ENCODE measurements at regions not wholly inside any gene's neighbourhood (a gene's known extent, or its start where the extent isn't known, plus 50 kb on each side); places are given as distances from the start of the nearest gene placed in this dataset.
"Not testable (repeated sequence)": the region's sequence is repeated elsewhere in the genome, so short reads cannot be mapped to it uniquely, and the experiment has no call there.

- POLR2A ChIA-PET, result no interaction called here
- Mint-ChIP-seq H3K36me3 (ENCODE audit: low read depth) (no peaks in the 10 kb centered on the region), H3K27me3 (peaks cover 45% of the 10 kb centered on the region), H3K4me3 (no peak overlapping the region), H3K27ac (no peak overlapping the region), H3K4me1 (peaks cover 1% of the 10 kb centered on the region), H3K9me3 (no peaks in the 10 kb centered on the region)
- CTCF ChIA-PET, result no interaction called here
- no peak for DNase-seq
Observed at GRCh38 chr4:141331534-141332358, 111.1 kb downstream of the ZNF330 start.

DNA sequence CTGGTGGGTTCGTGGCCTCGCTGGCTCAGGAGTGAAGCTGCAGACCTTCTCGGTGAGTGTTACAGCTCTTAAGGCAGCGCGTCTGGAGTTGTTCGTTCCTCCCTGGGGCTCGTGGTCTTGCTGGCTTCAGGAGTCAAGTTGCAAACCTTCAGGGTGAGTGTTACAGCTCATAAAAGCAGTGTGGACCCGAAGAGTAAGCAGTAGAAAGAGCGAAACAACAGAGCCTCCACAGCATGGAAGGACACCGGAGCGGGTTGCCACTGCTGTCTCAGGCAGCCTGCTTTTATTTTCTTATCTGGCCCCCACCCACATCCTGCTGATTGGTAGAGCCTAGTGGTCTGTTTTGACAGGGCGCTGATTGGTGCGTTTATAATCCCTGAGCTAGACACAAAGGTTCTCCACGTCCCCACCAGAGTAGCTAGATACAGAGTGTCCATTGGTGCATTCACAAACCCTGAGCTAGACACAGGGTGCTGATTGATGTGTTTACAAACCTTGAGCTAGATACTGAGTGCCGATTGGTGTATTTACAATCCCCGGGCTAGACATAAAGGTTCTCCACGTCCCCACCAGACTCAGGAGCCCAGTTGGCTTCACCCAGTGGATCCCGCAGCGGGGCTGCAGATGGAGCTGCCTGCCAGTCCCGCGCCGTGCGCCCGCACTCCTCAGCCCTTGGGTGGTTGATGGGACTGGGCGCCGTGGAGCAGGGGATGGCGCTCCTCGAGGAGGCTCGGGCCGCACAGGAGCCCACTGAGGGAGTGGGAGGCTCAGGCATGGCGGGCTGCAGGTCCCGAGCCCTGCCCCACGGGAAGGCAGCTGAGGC is 111.9 kb downstream of the ZNF330 start:
- H3K27me3 Mint-ChIP-seq, result peaks cover 46% of the 10 kb centered on the region
- H3K4me3 Mint-ChIP-seq; H3K27ac Mint-ChIP-seq; DNase-seq; H3K4me1 Mint-ChIP-seq; POLR2A ChIA-PET; H3K9me3 Mint-ChIP-seq; CTCF ChIA-PET; H3K36me3 Mint-ChIP-seq (ENCODE audit: low read depth): not testable (repeated sequence)

DNA sequence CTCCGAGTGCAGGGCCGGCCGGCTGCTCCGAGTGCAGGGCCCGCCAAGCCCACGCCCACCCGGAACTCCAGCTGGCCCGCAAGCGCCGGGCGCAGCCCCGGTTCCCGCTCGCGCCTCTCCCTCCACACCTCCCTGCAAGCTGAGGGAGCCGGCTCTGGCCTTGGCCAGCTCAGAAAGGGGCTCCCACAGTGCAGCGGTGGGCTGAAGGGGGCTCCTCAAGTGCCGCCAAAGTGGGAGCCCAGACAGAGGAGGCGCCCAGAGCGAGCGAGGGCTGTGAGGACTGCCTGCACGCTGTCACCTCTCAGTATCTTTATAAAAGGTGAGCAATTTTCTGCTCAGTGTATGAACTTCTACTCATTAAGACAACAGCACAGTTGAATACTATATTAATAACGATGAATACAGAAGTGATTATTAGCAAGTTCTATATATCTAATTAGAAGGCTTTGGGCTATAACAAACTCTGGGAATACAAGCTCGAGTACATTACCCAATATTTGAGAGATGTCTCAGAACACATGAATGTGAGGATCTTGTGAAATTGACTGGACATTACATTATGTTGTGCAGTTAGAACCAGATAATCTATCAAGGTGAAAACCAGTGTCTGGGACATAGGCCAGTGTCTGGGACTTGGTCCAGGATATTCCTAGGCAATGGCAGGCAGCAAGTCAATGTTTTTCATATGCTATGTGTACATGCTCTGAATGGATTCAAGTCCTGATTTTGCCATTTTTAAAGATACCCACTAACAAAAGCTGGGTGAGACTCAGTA is 112.9 kb downstream of the ZNF330 start:
- H3K9me3 Mint-ChIP-seq; H3K36me3 Mint-ChIP-seq (ENCODE audit: low read depth); H3K27ac Mint-ChIP-seq; POLR2A ChIA-PET; H3K4me3 Mint-ChIP-seq; H3K4me1 Mint-ChIP-seq; DNase-seq; CTCF ChIA-PET: not testable (repeated sequence)
- peaks cover 46% of the 10 kb centered on the region for H3K27me3 Mint-ChIP-seq

DNA sequence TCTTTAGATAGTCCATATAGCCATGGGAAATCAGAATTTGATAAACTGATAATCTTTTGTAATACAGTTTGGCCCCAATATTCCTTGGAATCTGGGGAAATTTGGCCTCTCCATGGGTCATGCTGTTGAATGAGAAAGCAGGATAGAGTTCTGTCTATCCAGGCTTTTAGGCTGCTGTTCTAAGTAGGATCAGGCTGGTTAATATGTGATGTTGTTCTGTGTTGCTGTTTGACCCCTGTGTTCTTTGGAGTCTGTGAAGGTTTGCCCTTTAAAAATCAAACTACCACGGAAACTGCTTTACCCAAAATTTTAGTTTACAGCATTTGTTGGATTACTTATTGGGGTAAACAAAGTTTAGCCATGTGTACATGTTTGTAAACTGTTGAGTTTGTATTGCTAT is 114.5 kb downstream of the ZNF330 start:
- Mint-ChIP-seq H3K4me3 (no peak overlapping the region), H3K36me3 (ENCODE audit: low read depth) (no peaks in the 10 kb centered on the region), H3K4me1 (peaks cover 1% of the 10 kb centered on the region), H3K27me3 (peaks cover 44% of the 10 kb centered on the region), H3K9me3 (no peaks in the 10 kb centered on the region), H3K27ac (no peak overlapping the region)
- DNase-seq, result no peak
- CTCF ChIA-PET, result interaction anchor here (0.9 to 1.2 kb wide), 2 partner anchors 11 to 132 kb away, joined by 3 read pairs; no protein-coding TSS in a partner anchor
- POLR2A ChIA-PET, result no interaction called here

DNA sequence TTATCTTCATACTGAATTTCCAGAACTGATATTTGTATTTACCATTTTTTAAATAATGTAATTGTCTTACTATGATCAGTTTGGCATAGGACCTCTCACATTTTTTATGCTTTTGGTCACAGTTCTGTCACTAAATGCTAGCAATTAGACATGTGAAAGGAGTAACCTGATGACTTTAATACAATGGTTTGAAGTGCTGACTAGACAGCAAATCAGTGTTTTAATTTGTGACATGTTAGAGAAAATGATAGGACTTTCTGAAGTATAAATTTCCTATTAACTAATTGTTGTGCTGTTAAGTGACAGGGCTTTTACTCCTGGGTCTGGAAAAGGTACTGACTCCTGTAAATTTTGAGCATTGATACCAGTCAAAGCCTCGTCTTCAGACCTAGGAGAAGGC is 117.5 kb downstream of the ZNF330 start:
- POLR2A ChIA-PET, result no interaction called here
- H3K4me3 Mint-ChIP-seq, result no peak overlapping the region
- H3K4me1 Mint-ChIP-seq, result no peaks in the 10 kb centered on the region
- H3K27me3 Mint-ChIP-seq, result peaks cover 37% of the 10 kb centered on the region
- H3K36me3 Mint-ChIP-seq (ENCODE audit: low read depth), result no peaks in the 10 kb centered on the region
- CTCF ChIA-PET, result no interaction called here
- no peak for DNase-seq
- no peaks in the 10 kb centered on the region for H3K9me3 Mint-ChIP-seq
- H3K27ac Mint-ChIP-seq, result no peak overlapping the region

DNA sequence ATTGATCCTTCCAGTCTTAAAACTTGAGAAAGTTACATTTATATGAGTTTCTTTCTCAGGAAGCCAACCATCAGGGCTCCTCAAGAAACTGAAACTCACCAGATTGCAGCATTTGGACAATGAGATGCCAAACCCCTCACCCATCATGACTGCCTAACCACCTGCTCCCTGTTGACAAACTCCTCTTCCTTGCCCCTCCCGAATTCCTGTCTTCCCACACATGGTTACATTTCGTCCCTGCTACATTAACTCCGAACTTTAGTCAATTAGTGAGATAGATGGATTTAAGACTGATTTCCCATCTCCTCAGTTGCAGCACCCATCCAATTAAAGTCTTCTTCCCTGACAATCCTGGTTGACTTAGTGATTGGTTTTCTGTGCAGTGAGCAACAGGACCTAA is 118.7 kb downstream of the ZNF330 start:
- Mint-ChIP-seq H3K36me3 (ENCODE audit: low read depth) (no peaks in the 10 kb centered on the region), H3K4me3 (no peak overlapping the region), H3K4me1 (no peaks in the 10 kb centered on the region), H3K9me3 (no peaks in the 10 kb centered on the region), H3K27me3 (peaks cover 32% of the 10 kb centered on the region), H3K27ac (no peak overlapping the region)
- CTCF ChIA-PET, result no interaction called here
- POLR2A ChIA-PET, result no interaction called here
- DNase-seq, result no peak

- Mint-ChIP-seq H3K27ac (no peak overlapping the region), H3K27me3 (peaks cover 27% of the 10 kb centered on the region), H3K4me3 (no peak overlapping the region), H3K36me3 (ENCODE audit: low read depth) (no peaks in the 10 kb centered on the region), H3K9me3 (no peaks in the 10 kb centered on the region), H3K4me1 (no peaks in the 10 kb centered on the region)
- DNase-seq, result no peak
- POLR2A ChIA-PET, result no interaction called here
- CTCF ChIA-PET, result no interaction called here
Observed at GRCh38 chr4:141339966-141340365, 119.3 kb downstream of the ZNF330 start.

- H3K4me3 Mint-ChIP-seq, result no peak overlapping the region
- DNase-seq, result no peak
- POLR2A ChIA-PET, result no interaction called here
- H3K27me3 Mint-ChIP-seq, result peaks cover 23% of the 10 kb centered on the region
- H3K36me3 Mint-ChIP-seq (ENCODE audit: low read depth), result no peaks in the 10 kb centered on the region
- CTCF ChIA-PET, result no interaction called here
- no peaks in the 10 kb centered on the region for H3K9me3 Mint-ChIP-seq
- no peak overlapping the region for H3K27ac Mint-ChIP-seq
- no peaks in the 10 kb centered on the region for H3K4me1 Mint-ChIP-seq
Observed at GRCh38 chr4:141340458-141340857, 119.8 kb downstream of the ZNF330 start.

DNA sequence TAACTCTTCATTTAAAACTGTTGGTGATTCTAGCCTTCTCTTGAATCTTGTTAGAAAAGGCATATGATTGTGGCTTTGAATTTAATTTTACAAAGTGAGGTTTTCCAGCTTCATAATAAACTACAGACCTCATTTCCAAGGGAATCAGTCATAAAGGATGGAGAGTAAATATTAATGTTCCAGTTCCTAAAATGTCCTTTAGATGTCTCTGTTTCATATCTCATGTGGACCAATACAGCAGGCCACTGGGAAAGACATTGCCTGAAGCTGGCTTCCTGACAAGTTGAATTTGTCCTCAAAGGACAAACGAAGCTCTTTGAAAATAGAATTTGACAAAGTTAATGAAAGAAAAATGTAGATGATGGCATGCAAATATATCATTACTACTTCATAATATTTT is 125.4 kb downstream of the ZNF330 start:
- Mint-ChIP-seq H3K9me3 (no peaks in the 10 kb centered on the region), H3K27me3 (peaks cover 10% of the 10 kb centered on the region), H3K27ac (no peak overlapping the region), H3K36me3 (ENCODE audit: low read depth) (no peaks in the 10 kb centered on the region), H3K4me1 (no peaks in the 10 kb centered on the region), H3K4me3 (no peak overlapping the region)
- ChIA-PET POLR2A (no interaction called here), CTCF (interaction anchor here (0.8 to 1.5 kb wide), 2 partner anchors 10 to 1499 kb away, joined by 3 read pairs; partner anchors contain the start of gene INPP4B)
- no peak for DNase-seq

- Mint-ChIP-seq H3K27ac (no peak overlapping the region), H3K9me3 (no peaks in the 10 kb centered on the region), H3K4me1 (no peaks in the 10 kb centered on the region), H3K4me3 (no peak overlapping the region), H3K36me3 (ENCODE audit: low read depth) (no peaks in the 10 kb centered on the region), H3K27me3 (peaks cover 7% of the 10 kb centered on the region)
- ChIA-PET POLR2A (no interaction called here), CTCF (no interaction called here)
- DNase-seq, result no peak
Observed at GRCh38 chr4:141347684-141348083, 127.0 kb downstream of the ZNF330 start.

DNA sequence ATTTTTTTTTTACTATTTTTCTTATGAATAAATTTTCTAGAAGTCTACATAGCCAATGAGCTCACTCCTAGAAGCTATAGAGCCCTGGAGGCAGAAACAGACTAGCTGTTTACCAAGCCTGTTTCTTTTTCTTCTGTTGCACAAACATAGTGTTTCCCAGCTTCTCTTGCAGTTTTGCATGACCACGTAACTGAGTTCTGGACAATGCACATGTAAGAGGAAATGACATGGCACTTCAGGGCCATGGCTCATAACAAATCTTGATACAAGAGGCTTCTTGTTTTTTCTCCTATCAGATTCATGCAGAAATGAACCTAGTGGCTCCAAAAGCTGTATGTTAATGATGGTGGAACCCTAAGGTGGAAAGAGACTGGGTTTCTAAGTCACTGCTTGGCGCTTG is 127.4 kb downstream of the ZNF330 start:
- Mint-ChIP-seq H3K9me3 (no peaks in the 10 kb centered on the region), H3K4me3 (no peak overlapping the region), H3K36me3 (ENCODE audit: low read depth) (no peaks in the 10 kb centered on the region), H3K27ac (no peak overlapping the region), H3K4me1 (no peaks in the 10 kb centered on the region), H3K27me3 (peaks cover 4% of the 10 kb centered on the region)
- ChIA-PET POLR2A (no interaction called here), CTCF (no interaction called here)
- DNase-seq, result no peak

GRCh38 chr4:141348573-141348972 is 127.9 kb downstream of the ZNF330 start:
- ChIA-PET CTCF (no interaction called here), POLR2A (no interaction called here)
- no peak for DNase-seq
- H3K27me3 Mint-ChIP-seq, result peaks cover 4% of the 10 kb centered on the region
- no peak overlapping the region for H3K27ac Mint-ChIP-seq
- no peak overlapping the region for H3K4me3 Mint-ChIP-seq
- H3K4me1 Mint-ChIP-seq, result no peaks in the 10 kb centered on the region
- no peaks in the 10 kb centered on the region for H3K36me3 Mint-ChIP-seq (ENCODE audit: low read depth)
- no peaks in the 10 kb centered on the region for H3K9me3 Mint-ChIP-seq

DNA sequence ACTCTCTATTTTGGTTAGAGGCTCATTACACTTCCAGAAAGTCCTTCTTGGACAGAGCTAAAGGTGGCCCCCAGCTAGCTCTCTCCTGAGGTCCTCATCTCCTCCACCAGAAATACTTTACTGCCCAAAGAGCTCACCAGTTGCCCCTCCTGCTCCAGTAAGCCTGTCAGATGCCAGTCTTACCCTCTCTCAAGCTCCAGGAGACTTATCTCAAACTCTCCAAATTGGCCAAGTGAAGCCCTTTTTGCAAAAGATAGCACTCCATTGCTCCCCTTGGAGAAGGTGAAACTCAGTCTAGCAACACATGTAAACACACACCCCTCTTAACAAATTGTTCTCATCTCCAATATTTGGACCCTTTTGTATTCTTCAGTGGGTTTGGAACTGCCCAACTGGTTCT is 128.5 kb downstream of the ZNF330 start:
- H3K9me3 Mint-ChIP-seq, result no peaks in the 10 kb centered on the region
- H3K36me3 Mint-ChIP-seq (ENCODE audit: low read depth), result no peaks in the 10 kb centered on the region
- no peak for DNase-seq
- no peaks in the 10 kb centered on the region for H3K27me3 Mint-ChIP-seq
- no peak overlapping the region for H3K27ac Mint-ChIP-seq
- H3K4me1 Mint-ChIP-seq, result no peaks in the 10 kb centered on the region
- POLR2A ChIA-PET, result no interaction called here
- no peak overlapping the region for H3K4me3 Mint-ChIP-seq
- CTCF ChIA-PET, result no interaction called here
